Erythroblast (primary cell): ENCODE measurements at regions not wholly inside any gene's neighbourhood (a gene's known extent, or its start where the extent isn't known, plus 50 kb on each side); places are given as distances from the start of the nearest gene placed in this dataset.

ENCODE experiments used
- GATA1 ChIP-seq: IDR thresholded peaks from 2 replicates; pipeline ENCODE4 v1.6.1; 2011; ENCODE audit warnings: low read depth, mild to moderate bottlenecking, control low read depth, low read length, moderate library complexity
- POLR2A ChIP-seq: IDR thresholded peaks from 2 replicates; pipeline ENCODE4 v1.6.1; 2011; ENCODE audit warnings: mild to moderate bottlenecking, low read length

DNA sequence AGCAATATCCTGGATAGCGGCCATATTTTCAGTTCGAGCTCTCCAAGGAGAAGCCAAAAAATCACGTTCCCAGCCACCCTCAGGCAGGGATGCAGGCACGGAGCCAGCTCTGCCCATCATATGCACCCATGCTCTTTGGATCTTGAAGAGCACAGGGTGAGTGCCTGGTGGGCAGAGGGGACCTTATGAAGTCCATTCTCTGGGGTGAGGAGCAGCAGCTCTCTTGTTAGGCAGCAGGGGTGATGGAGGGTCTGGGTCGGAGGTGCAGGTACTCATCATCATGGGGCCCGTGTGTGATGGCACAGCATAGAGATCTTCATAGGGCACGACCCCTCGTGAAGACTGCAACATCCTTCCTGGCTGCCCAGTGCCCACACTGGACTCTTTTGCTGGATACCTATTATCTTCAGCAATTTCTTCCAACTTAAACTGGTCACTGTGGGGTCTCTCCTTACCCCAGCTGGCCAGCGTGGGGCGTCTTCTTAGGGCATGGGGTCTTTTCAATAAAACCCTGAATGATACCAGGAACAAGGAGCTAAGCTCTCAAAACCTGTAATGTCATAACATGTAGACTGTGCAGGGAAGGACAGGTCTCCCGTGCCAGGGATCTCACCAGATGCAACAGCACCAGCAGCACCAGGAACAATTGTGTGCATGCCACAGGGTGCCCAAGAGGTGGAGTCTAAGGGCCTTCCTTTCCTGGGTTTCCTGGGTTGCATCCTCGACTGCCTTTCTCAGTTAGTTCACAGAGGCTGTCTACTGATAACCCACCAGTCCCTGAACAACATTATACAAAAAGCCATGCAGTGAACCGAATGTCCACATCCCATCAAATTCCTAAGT is 165.0 kb downstream of the TENT4A start:
- TF ChIP-seq POLR2A, result no peak
- TF ChIP-seq GATA1, result no peak
